ENCODE measurements at regions not wholly inside any gene's neighbourhood (a gene's known extent, or its start where the extent isn't known, plus 50 kb on each side); places are given as distances from the start of the nearest gene placed in this dataset.

GRCh38 chr12:46702581-46703344 is 123.0 kb downstream of the SLC38A4 start:
- no peak for TF ChIP-seq CTCF (IDR thresholded peaks at IDR 0.05; ENCODE audit: low read depth, low read length)
- no peak for TF ChIP-seq MAX (IDR thresholded peaks at IDR 0.05; ENCODE audit: low read depth, low read length)
- TF ChIP-seq MYC (IDR thresholded peaks at IDR 0.05; ENCODE audit: low read depth, low read length): no peak

Data from NB4 (cell line).